ENCODE measurements at regions not wholly inside any gene's neighbourhood (a gene's known extent, or its start where the extent isn't known, plus 50 kb on each side); places are given as distances from the start of the nearest gene placed in this dataset.
"Not testable (repeated sequence)": the region's sequence is repeated elsewhere in the genome, so short reads cannot be mapped to it uniquely, and the experiment has no call there.

DNA sequence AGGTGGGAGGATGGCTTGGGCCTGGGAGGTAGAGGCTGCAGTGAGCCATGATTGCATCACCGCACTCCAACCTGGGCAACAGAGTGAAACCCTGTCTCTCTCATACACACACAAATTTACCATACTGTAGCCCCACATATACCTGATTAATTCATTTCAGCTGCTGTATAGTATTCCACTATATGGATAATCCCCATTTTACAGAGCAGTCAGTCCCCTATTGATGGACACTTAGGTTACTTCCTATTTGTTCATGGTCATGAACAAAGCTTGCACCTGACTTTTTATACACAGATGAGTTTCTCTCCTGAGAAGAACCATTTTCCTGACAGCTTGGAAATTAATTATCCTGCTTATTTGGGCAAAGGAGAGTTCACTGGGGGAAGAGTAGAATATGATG, 59.2 kb downstream of the EMX2 start:
- no peak for DNase-seq

DNA sequence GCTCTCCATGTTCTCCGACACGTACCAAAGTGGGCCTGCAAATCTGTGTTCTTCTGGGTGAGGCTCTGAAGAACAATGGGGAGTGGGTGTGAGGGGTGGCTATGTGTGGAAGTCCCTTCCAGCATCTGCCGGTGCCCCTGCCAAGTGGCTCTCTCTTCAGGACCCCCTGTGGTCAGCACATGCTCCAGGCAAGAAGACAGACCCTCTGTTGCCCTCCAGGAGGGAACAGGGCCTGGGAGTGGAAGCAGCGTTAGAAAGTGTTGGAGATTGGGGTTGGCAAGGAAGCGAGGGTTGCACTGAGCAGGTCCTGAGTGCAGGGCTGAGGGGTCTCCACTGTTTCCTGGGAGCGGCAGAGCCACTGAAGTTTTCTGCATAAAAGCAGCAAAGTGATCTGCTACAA, 60.5 kb downstream of the EMX2 start:
- DNase-seq, result no peak

DNA sequence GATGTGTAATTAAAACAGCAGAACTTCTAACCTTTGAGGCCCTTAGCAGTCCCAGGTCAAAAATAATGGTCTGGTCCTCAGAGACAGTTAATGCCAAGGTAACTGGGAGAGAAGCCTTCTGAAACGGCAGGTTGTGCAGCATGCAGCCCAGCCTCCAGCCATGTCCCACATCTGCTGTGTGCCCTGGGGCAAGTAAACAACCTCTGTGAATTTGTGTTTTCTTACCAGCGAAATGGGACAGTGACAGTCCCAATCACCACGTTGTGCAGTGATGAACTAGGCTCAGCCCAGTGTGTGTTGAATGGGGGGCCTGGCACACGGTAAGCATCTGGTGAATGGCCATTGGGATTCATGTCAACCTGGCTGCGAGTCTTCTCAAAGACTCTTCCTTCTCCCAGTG, 61.2 kb downstream of the EMX2 start:
- no peak for DNase-seq

DNA sequence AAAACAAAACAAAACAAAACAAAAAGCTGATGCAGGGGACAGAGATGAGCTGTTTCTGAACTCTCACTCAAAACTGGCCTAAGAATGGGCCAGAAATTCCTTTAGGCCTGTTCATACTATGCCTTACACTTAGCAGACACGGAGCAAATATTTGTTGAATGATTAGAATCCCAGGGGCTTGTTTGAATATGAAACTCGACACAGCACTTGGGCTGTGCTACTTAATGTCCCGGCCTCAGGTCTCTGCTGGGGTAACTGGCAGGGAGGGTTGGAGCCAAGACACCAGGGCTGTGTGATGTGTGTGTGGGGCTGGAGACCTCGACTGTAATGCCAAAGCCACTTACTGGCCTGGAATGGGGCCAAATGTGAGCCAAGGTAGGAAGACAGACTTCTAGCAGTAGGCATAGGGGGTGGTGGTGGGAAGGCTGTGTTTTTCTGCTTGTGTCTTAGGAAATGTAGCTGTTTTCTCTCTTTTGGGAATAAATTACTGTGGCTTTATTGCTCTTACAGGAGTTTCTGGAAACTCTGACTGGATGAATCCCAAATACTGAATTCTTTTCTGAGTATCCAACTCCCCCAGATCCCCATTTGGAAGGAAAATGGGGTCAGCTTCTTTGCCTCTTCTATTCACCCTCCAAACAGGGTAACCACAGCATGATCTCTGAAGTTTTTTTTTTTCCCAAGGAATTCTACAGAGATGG, 66.7 kb downstream of the EMX2 start:
- DNase-seq, result no peak

DNA sequence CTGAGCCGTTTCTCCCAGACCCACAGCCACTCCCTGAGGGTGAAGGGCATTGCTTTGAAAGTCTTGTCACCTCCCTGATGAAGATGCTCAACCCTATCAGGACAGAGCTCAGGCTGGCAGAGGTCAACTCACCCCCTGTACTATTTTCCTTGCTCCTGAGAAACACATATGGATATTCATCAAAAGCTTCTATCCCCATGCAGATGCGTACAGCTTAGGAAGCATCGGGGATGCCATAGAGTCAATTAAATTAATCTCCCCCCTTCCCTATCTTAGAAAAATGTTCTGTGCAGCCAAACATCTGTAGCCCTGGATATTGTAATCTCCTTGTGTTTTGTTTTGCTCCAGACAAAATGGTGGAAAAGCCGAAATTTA, 67.2 kb downstream of the EMX2 start:
- no peak for DNase-seq

DNA sequence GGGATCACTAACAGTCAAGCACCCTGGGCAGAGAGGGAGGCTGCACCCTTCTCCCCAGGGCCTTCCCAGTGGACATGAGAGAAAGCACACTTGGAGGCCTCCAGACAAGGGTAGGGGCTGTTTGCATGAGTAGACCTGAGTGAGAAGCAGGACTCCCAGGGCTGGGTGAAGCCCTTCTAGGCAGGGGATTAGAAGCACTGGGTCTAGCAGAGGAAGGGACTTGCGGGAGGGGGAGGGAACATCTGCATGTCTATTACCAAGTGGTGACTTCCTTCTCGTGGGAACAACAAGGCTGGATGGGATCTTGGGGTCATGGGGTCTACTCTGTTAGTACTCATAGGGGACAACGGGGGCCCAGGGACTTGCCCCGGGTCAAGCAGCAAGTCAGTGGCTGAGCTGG, 67.8 kb downstream of the EMX2 start:
- no peak for DNase-seq

DNA sequence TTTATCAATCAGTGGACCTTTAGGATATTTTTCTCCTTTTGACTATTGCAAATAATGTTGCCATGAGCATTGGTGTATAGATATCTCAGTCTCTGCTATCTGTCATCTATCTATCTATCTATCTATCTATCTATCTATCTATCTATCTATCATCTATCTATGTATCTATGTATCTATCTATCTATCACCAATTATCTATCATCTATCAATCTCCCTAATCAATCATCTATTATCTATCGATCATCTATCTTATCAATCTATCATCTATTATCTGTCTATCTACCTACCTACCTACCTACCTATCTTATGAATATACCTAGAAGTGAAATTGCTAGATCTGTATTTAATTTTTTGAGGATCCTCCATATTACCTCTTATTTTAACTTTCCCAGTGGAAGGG, 69.6 kb downstream of the EMX2 start:
- no peak for DNase-seq

DNA sequence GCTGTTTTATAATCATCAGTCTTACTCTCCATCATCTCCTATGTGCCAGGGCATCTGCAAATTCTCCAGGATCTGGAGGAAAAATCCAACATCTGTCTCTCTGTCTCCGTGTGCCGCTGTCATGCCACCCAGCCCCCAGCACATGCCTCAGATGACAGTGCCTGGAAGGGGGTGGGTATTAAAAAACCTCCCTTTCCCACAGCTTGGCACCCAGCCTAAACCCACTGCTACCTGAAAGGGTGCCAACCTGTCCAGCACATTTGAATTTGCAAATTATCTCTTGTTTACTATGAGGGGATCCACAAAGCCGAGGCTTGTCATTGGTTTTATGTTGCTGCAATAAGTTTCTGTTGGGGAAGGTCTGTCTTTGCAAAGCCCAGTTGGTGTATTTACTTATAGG, 73.1 kb downstream of the EMX2 start:
- DNase-seq, result no peak

DNA sequence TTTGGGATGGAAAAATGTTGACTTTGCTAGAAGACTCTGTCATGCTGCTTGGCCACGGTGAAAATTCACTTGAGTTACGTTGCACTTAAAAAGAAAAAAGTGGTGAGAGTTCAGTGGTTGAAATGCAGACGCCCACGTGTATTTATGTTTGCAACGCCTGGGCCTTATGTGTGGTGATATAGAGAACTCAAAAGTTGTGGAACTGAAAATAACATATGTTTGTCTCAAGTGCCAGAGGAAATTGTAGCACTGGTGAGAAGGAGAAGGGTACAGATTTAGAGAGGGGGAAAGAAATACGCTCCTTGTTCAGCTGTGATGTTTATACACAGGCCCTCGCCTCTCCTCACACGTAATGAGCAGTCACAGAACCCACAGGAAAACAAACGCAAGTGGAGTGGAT, 73.6 kb downstream of the EMX2 start:
- DNase-seq, result no peak

DNA sequence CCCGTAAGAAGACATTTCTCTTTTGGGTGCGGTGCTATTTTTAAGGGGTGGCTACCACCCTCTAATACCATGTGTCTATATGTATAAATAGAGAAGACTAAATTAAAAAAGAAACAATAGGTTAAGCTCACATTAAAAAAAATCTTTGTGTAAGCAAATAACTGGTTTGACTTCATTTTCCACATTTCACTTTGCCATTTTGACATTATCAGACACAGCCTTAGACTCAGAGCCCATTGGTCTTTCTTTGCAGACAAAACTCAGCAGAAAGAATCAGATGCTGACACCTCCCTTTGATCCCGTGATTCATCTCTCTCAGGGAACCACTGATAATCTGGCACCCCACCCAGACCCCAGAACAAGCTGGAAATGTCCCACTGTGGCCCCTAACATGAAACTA, 74.5 kb downstream of the EMX2 start:
- DNase-seq, result no peak

DNA sequence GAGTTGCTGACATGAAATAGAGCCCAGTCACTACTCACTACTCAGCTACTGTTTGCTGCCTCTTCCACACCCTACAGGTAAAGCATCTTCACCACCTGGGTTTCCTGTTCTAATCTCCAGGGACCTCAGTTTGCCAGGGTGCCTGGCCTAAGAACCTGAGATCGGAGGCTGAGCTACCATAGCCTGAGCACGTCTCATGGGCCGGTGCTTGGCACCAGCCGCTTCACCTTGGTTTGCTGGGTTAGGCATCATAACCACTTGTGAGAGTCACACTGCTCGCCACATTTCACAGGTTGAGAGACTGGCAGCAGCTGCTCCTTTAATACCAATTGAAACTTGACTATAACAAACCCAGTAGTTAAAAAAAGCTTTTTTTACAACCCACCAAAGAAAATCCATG, 75.1 kb downstream of the EMX2 start:
- no peak for DNase-seq

DNA sequence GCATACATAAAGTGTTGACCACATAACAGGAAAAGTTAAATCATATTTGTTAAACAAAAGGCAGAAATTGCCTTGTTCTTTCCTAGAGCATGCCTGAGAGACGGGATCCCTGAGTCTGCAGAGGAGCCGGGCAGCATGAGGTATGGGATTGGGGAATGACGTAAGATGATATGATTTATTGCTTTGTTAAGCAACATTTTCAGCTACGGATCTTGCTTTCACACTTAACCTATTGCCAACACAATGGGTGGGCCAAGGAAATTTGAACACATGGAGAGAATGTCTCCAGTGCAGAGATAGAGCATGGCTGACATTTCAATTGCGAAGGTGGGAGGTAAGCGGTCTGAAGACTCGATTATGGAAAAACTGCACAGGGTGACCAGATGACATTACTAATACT, 76.7 kb downstream of the EMX2 start:
- no peak for DNase-seq

DNA sequence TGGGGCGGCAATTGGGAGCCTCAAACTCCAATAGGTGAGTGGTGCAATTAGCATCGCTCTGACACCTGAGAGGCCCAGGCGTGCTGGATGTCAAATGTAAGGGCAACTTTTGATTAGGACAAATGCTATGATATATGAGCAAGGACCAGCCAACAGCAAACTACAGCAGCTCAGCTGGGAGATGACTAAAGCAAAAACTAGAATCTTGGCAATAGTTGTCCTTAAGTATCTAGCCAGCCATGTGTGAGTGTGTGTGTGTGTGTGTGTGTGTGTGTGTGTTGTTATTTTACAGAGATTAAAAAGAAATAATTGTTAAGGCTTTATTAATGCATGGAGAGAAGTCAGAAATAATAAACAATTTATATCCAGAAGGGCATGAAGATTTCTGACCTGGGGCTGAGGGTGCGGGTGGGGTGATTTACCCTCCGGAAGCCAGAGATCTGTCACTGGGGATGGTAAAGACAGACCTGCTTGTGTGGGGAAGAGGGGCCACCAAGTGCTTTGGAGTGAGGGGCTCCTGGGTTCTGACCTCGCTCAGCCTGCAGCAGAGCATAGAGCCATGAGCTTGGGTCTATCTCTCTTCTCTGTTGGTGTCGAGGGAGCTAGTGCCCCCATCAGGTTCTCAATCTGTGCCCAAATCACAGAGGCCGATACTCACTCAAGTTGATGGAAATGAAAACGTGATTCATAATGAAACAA, 77.3 kb downstream of the EMX2 start:
- DNase-seq, result no peak

DNA sequence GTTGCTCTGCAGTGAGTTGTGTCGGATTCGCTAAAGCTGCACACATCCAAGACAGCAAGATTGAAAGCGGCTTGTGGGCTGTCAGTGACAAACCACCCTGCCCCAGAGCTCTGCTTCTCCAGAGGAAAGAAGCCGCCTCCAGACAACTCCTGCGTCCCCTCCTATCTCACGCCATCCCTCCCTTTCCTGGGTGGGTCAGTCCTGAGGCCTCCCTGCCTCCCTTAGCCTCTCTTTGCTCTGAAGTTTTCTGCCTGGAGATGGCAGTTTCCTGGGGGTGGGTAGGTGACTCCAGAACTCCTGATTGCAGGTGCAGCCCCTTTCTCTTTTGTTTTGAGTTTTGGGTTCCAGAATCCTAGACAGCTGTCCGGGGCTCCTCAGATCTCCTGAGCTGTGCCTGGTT, 78.7 kb downstream of the EMX2 start:
- no peak for DNase-seq

DNA sequence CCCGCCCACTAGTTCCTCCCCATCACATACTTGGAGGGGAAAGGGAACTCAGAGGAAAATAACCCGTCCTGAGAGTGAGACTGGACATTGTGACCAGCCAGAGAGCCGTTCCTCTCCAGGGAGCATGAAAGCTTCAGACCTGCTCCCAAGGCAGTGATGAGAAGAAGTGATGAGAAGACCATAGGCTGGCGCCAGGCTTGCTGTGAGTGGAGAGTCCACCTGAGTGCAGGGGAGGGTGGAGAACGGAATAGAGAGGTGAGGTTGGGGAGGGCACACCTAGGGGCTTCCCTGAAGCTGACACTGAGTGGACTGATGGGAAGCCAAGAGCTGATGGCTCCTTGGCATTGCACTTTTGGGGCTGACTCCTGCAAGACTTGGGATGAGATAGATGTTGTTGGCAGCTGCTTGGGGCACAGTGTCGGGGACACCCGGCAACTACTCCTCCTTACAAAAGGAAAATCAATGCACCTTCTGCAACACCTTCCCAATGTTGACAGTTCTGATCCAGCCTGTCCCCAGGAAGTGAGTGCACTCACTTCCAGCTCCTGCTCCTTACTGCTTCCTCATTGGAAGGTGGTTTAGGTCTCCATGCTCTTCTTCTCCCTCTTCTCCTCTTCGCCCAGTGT, 79.4 kb downstream of the EMX2 start:
- no peak for DNase-seq

DNA sequence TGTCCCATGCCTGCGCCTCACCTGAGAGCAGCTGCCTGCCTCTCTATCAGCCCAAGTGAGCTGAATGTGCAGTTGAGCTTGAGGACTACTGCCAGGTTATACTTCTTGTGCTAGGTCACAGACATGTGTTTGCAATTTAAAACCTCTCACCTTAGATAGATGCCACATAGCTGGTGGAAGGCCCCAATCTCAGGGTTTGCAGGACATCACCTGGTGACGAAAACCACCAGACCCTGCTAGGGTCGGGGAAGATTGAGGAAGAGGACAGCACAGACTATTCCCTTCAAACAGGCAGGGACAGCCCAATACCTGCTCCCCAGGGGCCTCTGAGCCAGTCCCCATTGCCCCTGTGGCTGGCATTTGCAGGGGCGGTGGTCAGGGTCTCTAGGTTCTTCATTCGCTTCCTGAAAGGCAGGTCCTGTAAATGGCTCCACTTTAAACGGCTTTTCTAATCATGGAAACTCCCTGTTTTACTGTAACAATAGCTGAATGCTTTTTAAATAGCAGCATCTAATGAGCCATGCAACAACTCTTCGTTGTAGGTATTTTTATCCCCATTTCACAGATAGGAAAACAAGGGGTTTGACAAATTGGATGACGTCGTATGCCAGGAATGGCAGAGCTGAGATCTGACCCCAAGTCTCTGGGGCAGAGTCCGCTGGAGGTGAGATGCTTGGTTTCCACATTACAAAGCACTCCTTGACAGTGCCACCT, 80.1 kb downstream of the EMX2 start:
- DNase-seq, result no peak

DNA sequence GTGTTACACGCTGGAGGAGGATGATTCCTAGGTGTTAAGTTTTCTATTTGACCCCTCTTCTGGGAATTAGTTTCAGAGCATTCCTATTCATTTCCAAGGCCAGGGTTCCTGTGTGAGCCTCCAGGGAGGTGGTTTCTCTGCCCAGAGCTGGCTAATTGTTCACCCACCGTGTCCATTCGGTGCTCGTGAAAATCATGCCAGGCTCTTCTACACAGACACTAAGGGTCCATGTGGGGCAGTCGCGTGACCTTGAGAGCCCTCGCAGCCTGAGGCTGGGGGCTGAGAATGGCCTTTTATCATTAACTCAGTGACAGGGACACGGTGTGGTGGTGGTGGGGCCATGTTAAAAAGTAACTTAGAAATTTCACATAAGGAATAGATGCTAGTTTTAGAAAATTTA, 83.7 kb downstream of the EMX2 start:
- no peak for DNase-seq

DNA sequence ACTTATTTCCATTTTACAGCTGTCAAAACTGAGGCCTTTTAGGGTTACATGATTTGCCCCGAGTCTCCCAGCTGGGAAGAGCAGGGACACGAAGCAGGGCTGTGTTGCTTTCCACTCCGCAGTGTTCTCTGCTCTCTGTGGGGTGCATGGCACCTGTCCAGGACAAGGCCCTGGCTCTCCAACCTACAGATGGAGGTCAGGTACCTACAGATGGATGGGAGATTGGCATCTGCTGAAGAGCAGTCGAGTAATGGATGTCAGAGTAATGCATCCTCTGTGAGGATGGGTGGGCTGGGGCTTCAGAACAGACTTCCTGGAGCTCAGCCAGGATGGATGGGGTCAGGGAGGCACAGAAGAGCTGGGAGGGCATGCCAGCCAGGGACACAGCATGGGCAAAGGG, 85.0 kb downstream of the EMX2 start:
- no peak for DNase-seq

DNA sequence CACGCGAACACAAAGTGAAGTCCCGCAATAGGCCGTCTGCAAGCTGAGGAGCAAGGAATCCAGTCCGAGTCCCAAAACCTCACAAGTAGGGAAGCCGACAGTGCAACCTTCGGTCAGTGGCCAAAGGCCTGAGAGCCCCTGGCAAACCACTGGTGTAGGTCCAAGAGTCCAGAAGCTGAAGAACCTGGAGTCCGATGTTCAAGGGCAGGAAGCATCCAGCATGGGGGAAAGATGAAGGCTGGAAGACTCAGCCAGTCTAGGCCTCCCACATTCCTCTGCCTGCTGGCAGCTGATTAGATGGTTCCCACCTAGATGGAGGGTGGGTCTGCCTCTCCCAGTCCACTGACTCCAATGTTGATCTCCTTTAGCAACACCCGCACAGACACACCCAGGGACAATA, 87.2 kb downstream of the EMX2 start:
- DNase-seq, result not testable (repeated sequence)

DNA sequence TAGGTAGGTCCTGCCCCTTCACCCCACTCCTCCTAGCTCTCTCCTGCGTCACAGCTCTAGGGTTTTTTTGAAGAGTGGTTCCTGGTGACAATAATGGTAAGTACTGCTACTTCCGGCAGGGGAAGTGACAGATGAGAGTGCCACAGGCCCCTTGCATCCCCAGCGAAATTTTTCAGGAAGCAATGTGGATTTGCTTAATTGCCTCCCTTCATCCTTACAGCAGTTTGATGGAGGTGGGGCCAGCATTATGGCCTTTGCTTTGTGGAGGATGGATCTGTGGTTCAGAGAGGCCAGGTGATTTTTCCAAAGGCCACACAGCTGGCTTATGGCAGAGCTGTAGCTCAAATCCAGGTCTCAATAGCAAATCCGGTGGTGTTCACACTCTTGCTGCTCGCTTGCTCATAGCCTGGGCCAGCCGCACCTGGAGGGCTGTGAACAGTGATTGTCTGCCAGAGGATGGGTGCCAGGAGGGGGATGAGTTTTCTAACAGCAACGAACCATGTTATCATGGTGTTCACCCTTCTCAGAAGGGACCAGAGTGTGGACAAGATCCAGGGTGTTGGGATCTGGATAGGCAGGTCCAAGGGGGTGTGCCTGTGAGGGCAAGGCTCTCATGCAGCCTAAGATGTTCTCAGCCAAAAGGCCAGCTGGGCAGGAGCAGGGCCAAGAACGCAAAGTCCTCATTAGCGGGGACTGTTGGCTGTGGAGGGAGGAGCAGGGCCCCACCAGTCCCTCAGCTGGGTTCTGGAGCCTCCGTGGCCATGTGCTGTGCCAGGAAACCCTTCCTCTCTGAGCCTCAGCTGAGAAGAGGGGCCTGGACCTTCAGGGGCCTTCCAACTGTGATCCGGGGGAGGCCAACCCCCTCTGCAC, 89.0 kb downstream of the EMX2 start:
- no peak for DNase-seq

DNA sequence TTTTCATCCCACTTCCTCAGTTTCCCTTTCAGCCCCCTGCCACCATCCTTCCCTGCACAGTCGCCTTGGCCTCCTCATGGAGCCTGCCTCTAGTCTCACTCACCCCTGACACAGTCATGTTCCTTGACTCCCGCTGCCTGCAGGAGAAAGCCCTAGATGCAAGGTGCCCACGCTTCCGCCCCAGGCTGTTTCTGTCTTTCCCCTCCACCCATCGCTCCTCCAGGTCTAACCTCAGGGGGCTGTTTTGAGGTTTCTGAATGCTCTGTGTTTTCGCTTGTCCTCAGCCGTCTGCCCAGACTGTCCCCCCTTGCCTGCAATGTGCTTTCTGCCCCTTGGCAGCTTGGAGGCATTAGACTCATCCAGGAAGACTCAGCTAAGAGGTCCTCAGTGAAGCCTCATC, 89.9 kb downstream of the EMX2 start:
- no peak for DNase-seq

DNA sequence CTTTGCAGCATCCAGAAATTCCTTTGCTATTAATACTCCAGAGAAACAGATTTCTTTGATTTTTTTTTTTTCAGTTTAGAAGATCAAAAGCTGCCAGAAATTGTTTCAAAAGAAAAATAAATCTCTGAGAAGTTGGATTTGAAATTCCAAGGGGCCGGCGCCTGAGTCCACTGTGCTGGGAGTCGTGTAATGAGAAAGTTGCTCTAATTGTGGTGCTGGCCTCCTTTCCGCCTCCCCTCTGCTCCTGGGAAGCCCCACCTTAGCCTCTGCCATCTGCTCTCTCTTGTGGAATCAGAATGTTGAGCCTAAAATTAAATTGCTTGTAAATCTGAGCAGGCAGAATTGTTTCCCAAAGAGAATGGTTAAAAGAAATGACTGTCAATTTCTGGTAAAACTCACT, 93.3 kb downstream of the EMX2 start:
- no peak for DNase-seq

DNA sequence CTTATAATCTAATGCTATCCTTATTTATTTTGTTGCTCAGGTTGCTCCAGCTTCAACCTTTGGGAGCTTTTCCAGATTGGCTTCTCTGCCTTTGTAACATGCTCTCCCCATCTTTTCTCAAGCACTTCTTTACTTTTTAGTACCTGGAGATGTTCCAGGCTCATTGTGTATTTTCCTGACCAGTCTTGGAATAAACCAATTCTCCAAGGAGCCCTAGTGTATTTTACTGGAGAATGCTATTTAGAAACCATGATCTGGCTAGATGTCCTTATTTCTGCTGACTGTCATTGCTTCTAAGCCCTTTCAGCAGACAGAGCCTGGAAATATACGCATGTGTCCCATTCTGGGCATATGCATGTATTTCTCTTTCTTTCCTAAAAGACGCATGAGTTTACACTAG, 95.7 kb downstream of the EMX2 start:
- no peak for DNase-seq

Measured in NCI-H1417 treated with DMSO at 0.1 percent for 48 hours (cell line).